ENCODE measurements at regions not wholly inside any gene's neighbourhood (a gene's known extent, or its start where the extent isn't known, plus 50 kb on each side); places are given as distances from the start of the nearest gene placed in this dataset.

DNA sequence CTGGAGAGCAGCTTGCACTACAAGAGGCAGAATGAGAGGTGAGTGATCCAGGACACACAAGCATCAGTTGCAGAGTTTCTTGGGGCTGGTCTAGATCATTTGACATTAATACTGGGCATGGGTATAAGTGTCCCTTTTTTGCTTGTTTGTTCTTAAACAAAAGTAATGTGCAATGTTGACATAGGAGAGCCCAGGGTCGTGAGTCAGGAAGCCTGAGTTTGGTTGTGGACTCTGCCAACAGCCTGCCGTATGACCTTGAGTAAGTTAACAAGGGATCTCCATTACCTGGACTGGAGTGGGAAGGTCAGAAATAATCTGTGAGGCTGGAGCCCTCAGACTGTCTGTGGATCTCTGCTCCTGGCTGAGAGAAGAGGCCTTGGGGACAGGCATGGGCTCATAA lies 170.3 kb downstream of the KCNA5 start:
- no peak for DNase-seq (ENCODE audit: low spot score)
- no peak overlapping the region for H3K9ac ChIP-seq
- no peaks in the 10 kb centered on the region for H3F3A ChIP-seq (ENCODE audit: low read depth)
- H3K36me3 ChIP-seq = no peaks in the 10 kb centered on the region
- no peaks in the 10 kb centered on the region for H3K4me1 ChIP-seq
- no peak overlapping the region for H2AFZ ChIP-seq (replicated peaks)
- no peaks in the 10 kb centered on the region for H3K79me2 ChIP-seq (ENCODE audit: low read depth)
- peaks cover 5% of the 10 kb centered on the region for H3K9me3 Mint-ChIP-seq
- H3K27me3 ChIP-seq = peaks cover 48% of the 10 kb centered on the region
- no peak overlapping the region for H3K4me3 Mint-ChIP-seq
- no peaks in the 10 kb centered on the region for H3K9me3 ChIP-seq (ENCODE audit: low read depth)
- no peak overlapping the region for H3K27ac ChIP-seq
- H3K27me3 Mint-ChIP-seq (ENCODE audit: insufficient read depth, low read depth) = peaks cover 8% of the 10 kb centered on the region
- no peak overlapping the region for H3K27ac Mint-ChIP-seq
- H3K4me2 ChIP-seq = no peak overlapping the region
- no peaks in the 10 kb centered on the region for H4K20me1 ChIP-seq (ENCODE audit: low read depth)
- H3K4me1 Mint-ChIP-seq = peaks cover 6% of the 10 kb centered on the region
- TF ChIP-seq EZH2 (IDR thresholded peaks at IDR 0.05) (no peak), EZH2phosphoT487 (IDR thresholded peaks at IDR 0.05) (no peak)
- TF ChIP-seq, protein P1, sequence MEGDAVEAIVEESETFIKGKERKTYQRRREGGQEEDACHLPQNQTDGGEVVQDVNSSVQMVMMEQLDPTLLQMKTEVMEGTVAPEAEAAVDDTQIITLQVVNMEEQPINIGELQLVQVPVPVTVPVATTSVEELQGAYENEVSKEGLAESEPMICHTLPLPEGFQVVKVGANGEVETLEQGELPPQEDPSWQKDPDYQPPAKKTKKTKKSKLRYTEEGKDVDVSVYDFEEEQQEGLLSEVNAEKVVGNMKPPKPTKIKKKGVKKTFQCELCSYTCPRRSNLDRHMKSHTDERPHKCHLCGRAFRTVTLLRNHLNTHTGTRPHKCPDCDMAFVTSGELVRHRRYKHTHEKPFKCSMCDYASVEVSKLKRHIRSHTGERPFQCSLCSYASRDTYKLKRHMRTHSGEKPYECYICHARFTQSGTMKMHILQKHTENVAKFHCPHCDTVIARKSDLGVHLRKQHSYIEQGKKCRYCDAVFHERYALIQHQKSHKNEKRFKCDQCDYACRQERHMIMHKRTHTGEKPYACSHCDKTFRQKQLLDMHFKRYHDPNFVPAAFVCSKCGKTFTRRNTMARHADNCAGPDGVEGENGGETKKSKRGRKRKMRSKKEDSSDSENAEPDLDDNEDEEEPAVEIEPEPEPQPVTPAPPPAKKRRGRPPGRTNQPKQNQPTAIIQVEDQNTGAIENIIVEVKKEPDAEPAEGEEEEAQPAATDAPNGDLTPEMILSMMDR (IDR thresholded peaks at IDR 0.05) = no peak
- no peak overlapping the region for H3K4me3 ChIP-seq
- no peaks in the 10 kb centered on the region for H3K36me3 Mint-ChIP-seq

DNA sequence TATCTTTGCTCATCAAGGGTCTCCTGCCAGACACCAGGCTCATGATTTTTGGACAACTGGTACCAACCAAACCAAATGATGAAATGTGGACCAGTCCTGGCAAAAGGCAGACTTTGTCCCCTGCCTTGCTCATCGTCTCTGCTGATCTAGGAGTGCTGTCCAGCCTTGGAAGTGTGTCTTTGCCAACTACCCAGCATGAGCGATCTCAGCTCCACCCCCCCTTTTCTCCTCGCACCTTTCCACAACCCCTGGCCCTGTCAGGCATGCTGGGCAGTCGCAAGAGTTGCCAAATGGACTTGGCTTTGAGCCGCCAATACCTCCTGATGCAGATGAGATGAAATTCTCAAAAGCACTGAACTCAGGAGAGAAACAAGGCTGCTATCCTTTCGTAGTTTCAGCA lies 174.3 kb downstream of the KCNA5 start:
- DNase-seq (ENCODE audit: low spot score) = no peak
- Histone ChIP-seq H2AFZ (replicated peaks) (no peak overlapping the region), H3K79me2 (ENCODE audit: low read depth) (no peaks in the 10 kb centered on the region), H3K4me1 (peaks cover 30% of the 10 kb centered on the region), H3K4me2 (no peak overlapping the region), H3K9me3 (ENCODE audit: low read depth) (no peaks in the 10 kb centered on the region), H3K9ac (no peak overlapping the region), H3K27ac (no peak overlapping the region), H3K4me3 (no peak overlapping the region), H3K27me3 (peaks cover 57% of the 10 kb centered on the region), H3F3A (ENCODE audit: low read depth) (peaks cover 24% of the 10 kb centered on the region), H3K36me3 (no peaks in the 10 kb centered on the region), H4K20me1 (ENCODE audit: low read depth) (no peaks in the 10 kb centered on the region)
- no peak overlapping the region for H3K27ac Mint-ChIP-seq
- peaks cover 24% of the 10 kb centered on the region for H3K4me1 Mint-ChIP-seq
- no peak overlapping the region for H3K4me3 Mint-ChIP-seq
- peaks cover 16% of the 10 kb centered on the region for H3K27me3 Mint-ChIP-seq (ENCODE audit: insufficient read depth, low read depth)
- no peaks in the 10 kb centered on the region for H3K36me3 Mint-ChIP-seq
- peaks cover 5% of the 10 kb centered on the region for H3K9me3 Mint-ChIP-seq
- TF ChIP-seq EZH2 (IDR thresholded peaks at IDR 0.05) = no peak
- TF ChIP-seq, protein P1 (IDR thresholded peaks at IDR 0.05) = no peak
- no peak for TF ChIP-seq EZH2phosphoT487 (IDR thresholded peaks at IDR 0.05)

DNA sequence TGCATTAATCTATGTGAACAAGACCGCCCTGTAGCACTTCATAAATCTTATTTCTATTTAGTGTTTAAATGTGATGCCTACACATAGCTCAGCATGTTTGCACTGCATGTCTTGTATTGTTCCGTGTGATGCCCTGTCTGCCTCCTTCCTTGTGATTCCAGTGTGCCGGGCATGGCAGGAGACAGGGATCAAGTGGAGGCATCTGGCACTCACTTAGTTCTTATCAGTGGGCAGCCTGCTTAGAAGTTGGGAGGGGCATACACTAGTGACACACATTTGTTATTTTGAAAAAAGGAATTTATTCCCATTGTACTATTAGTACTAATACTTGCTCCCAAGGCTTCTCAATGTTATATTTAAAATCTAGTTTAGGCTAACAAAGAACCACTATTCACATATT lies 176.4 kb downstream of the KCNA5 start:
- H3F3A ChIP-seq (ENCODE audit: low read depth) = peaks cover 24% of the 10 kb centered on the region
- H3K9me3 Mint-ChIP-seq = no peaks in the 10 kb centered on the region
- TF ChIP-seq, protein P1 (IDR thresholded peaks at IDR 0.05) = no peak
- no peak for TF ChIP-seq EZH2 (IDR thresholded peaks at IDR 0.05)
- no peak for TF ChIP-seq EZH2phosphoT487 (IDR thresholded peaks at IDR 0.05)
- H3K27me3 ChIP-seq = peaks cover 72% of the 10 kb centered on the region
- no peaks in the 10 kb centered on the region for H3K9me3 ChIP-seq (ENCODE audit: low read depth)
- no peak overlapping the region for H3K9ac ChIP-seq
- peaks cover 16% of the 10 kb centered on the region for H3K27me3 Mint-ChIP-seq (ENCODE audit: insufficient read depth, low read depth)
- no peaks in the 10 kb centered on the region for H3K36me3 ChIP-seq
- no peaks in the 10 kb centered on the region for H3K79me2 ChIP-seq (ENCODE audit: low read depth)
- no peak overlapping the region for H3K27ac ChIP-seq
- peaks cover 24% of the 10 kb centered on the region for H3K4me1 Mint-ChIP-seq
- no peak overlapping the region for H2AFZ ChIP-seq (replicated peaks)
- H3K4me3 ChIP-seq = no peak overlapping the region
- no peaks in the 10 kb centered on the region for H3K36me3 Mint-ChIP-seq
- no peaks in the 10 kb centered on the region for H4K20me1 ChIP-seq (ENCODE audit: low read depth)
- no peak overlapping the region for H3K4me3 Mint-ChIP-seq
- no peak overlapping the region for H3K4me2 ChIP-seq
- no peak for DNase-seq (ENCODE audit: low spot score)
- H3K4me1 ChIP-seq = peaks cover 30% of the 10 kb centered on the region
- no peak overlapping the region for H3K27ac Mint-ChIP-seq
